ENCODE measurements at regions not wholly inside any gene's neighbourhood (a gene's known extent, or its start where the extent isn't known, plus 50 kb on each side); places are given as distances from the start of the nearest gene placed in this dataset.

- no peak for DNase-seq
Observed at GRCh38 chr4:8796096-8796495, 75.5 kb downstream of the HMX1 start.

DNA sequence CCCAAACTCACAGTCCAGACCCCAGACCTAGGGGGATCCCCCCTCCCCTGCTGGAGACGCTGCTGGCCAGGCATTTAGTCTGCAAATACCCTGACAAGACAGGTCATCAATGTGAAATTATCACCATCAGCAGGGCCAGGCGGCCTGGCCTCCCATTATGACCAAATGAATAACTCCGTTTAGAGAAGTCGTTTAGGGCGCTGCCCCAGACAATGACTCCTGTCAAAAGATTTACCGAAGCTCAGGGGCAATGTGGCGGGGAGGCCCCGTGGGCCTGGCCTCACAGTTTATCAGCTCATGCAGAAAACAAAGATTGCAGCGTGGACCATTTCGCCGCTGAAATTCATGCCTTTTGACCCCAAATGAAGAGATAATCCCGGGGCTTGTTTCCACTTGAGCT lies 76.5 kb downstream of the HMX1 start:
- DNase-seq = no peak

DNA sequence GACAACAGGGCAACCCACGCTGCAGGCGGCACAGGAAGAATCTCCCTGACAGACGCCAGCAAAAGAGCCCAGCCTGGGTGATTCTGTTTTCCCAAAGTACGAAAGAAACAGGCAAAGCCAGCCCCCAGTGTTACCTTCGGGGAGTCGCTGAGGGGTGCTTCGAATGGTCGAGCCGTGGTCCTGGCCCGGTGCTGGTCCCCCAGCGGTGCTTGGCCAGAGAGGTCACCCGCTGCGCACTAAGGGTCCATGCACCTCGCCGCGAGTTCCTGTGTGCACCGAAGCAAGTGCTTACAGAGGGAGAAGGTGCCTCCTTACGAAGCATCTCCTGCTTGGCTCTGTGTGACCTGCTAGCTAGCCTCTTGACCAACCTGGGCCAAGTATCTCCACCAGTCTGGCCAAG lies 77.1 kb downstream of the HMX1 start:
- DNase-seq = no peak

DNA sequence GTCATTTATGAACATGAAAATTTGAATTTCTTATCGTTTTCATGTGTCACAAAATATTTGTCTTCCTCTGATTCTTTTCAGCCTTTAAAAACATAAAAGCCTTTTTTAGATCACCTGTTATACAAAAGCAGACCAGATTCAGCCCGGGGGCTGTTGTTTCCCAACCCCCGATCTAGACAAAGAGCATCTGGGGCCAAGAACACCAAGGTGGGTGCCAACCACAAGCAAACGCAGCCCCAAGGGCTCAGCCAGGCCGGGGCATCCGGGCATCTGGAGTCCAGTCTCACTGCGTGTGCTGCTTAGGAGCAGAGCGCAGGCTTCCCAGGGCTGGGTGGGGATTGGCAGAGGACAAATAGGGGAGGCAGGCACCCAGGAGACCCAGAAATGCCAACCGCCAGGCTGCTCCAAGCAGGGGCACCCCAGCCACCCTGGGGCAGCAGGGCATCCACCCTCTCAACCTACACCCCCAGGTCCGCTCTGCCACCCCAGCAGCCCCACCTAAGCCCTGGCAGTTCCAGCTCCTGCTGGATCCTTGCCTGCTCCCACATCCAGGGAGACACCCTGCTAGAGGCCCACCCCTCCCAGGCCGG lies 78.0 kb downstream of the HMX1 start:
- DNase-seq = no peak

GRCh38 chr4:8792491-8792890 lies 79.1 kb downstream of the HMX1 start:
- no peak for DNase-seq

GRCh38 chr4:8791609-8792008 lies 80.0 kb downstream of the HMX1 start:
- no peak for DNase-seq

GRCh38 chr4:8790749-8791148 lies 80.9 kb downstream of the HMX1 start:
- no peak for DNase-seq

DNA sequence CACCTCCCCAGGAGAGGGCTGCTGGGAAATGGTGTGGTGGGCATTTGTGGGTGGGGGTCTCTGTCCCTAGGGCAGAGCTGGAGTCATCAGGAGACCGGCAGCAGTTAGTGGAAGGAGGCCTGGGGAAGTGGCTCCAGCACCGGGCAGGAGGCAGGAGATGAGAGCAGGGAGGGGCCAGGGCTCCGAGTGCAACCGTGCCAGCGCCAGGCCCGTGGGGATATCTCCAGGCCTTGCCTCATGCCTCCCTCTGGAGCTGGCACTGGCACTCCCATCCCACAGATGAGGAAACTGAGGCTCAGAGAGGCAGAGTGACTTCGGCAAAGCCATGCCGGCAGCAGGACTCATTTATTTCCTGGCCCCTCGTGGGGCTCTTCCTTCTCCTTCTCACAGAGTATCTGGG lies 83.5 kb downstream of the HMX1 start:
- no peak for DNase-seq

- DNase-seq = no peak
Observed at GRCh38 chr4:8786166-8786565, 85.5 kb downstream of the HMX1 start.

DNA sequence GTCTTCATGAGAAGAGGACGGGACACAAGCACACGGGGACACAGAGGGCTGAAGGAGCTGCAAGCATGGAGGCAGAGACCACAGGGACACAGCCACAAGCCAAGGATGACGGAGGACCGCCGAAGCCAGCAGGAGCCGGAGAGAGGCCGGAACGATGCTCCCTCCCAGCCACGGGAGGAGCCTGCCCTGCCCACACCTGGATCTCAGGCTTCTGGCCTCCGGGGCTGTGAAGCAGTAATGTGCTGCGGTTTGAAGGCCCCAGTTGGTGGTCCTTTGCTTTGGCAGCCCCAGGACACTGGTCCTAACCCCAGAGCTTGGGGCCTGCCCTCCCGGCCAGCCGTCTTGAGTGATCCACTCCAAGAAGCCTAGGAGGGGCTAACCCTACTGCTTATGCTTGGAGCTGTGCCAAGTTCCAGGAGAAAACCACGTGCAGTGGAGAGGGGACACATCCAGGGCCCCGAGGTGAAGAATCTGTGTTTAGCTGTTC lies 85.9 kb downstream of the HMX1 start:
- no peak for DNase-seq

GRCh38 chr4:8783736-8784135 lies 87.9 kb downstream of the HMX1 start:
- no peak for DNase-seq

DNA sequence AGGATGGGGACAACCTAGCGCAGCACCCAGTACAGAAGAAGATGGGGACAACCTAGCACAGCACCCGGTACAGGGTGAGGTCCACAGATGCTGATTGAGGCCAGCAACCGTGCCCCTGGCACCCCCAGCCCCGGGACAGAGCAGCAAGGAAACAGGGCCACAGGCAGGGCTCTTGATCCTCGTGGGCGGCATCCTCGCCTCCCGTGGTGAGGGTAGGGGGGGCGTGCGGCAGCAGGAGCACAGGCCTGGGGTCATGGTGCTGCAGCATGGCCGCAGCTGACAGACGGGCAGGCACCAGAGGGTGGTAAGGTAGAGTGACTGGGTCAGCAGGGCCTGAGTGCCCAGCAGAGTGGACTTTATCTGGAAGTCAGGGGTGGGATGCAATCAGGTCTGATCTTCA lies 89.5 kb downstream of the HMX1 start:
- DNase-seq = no peak

GRCh38 chr4:8781641-8782040 lies 90.0 kb downstream of the HMX1 start:
- no peak for DNase-seq

DNA sequence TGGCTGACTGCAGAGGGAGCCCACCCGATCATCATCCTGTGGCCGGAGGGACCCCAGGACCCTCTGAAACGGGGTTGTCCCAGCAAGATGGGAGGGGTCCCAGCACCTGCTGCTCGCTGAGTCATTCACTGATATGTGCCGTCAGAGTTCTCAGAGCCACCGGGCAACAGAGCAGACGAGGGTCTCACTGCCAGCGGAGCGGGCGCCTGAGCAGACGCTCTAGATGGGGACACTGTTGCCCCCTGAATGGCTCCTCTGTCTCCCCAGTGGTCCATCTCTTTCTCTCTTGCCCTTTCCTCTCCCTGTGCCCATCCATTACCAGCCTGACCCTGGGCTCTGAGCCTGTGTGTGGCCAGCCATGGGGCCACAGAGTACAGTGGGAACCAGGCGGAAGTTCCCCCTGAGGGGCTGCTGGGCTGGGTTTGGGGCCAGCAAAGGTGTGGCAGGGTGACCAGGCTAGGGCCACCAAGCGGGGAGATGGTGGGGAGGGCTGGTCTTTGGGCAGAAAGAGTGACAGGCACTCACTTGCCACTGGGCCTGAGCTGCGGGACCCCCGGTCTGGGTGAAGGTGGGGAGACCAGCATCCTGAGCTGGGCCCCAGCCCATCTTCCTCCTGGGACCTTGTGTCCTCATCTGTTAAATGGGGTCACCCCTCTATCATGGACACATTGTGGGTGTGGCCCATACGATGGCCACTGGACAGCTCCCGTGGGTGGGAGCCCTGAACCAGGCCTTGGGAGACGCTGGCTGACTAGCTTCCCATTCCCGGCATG lies 90.9 kb downstream of the HMX1 start:
- DNase-seq = no peak

- no peak for DNase-seq
Observed at GRCh38 chr4:8780086-8780485, 91.6 kb downstream of the HMX1 start.

GRCh38 chr4:8779490-8779932 lies 92.1 kb downstream of the HMX1 start:
- no peak for DNase-seq

- DNase-seq = no peak
Observed at GRCh38 chr4:8778760-8779159, 92.9 kb downstream of the HMX1 start.

GRCh38 chr4:8778291-8778690 lies 93.3 kb downstream of the HMX1 start:
- no peak for DNase-seq

GRCh38 chr4:8777320-8778196 lies 94.1 kb downstream of the HMX1 start:
- no peak for DNase-seq

GRCh38 chr4:8776366-8776765 lies 95.3 kb downstream of the HMX1 start:
- no peak for DNase-seq

DNA sequence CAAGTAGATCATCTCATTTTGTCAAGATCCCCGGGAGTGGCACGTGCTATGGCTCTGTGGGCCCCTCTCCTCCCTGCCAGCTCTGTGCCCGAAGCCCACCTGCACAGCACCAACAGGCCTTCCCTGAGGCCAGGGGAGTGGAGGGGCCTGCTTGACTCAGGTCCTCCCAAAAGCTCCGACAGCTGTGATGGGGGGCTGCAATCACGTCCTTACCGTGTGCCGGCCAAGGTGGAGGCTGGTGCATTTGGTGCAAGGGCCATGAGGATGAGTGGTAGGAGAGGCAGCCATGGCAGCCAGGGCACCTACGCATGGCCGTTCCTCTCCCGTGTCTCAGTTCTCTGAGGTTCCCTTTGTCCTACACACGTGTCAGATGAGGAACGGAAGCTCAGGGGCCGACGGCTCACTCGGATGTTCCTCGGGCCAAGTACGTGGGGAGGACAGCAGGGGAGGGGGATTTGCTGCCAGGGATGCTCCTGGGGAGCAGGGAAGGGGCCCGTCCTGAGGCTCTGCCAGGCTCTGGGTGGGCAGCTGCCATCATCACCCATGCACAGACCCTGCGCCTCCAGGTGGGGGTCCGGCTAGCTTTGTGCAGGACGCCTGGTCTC lies 95.8 kb downstream of the HMX1 start:
- DNase-seq = no peak

GRCh38 chr4:8775121-8775520 lies 96.5 kb downstream of the HMX1 start:
- no peak for DNase-seq

DNA sequence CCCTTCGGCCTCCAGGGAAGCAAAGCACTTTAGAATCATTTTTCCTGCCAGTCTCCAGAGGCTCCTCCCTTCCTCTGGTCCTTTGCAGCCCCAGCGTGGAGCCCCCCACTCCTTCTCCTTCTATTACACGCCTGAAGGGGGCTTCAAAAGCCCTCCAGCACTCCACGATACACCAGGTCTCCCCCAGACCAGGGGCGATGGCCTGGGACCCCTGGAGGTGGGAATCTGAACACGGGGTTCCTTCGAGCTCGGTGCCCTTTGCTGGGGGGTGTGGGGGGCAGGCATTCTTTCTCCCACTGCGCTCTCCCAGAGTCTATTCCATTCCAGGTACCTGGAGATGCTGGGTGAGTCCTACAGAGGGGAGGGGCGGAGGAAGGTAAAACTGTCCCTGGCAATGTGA lies 97.6 kb downstream of the HMX1 start:
- no peak for DNase-seq
